HG02943 (cell line): ENCODE measurements at regions not wholly inside any gene's neighbourhood (a gene's known extent, or its start where the extent isn't known, plus 50 kb on each side); places are given as distances from the start of the nearest gene placed in this dataset.

ENCODE experiments used
- ATAC-seq: cut with Tn5 transposase; IDR thresholded peaks from one replicate; pipeline ENCODE4 v1.9.1; 2021; ENCODE audit warnings: mild to moderate bottlenecking, low read depth, moderate library complexity; ENCODE audit not compliant: unreplicated experiment

GRCh38 chr12:65595016-65595560 is 229.2 kb upstream of the HMGA2 start:
- ATAC-seq = no peak

- no peak for ATAC-seq
Measured at GRCh38 chr12:65596514-65597091, 227.7 kb upstream of the HMGA2 start.

GRCh38 chr12:65597527-65597926 is 226.8 kb upstream of the HMGA2 start:
- no peak for ATAC-seq

- ATAC-seq = no peak
Measured at GRCh38 chr12:65598688-65599087, 225.6 kb upstream of the HMGA2 start.

GRCh38 chr12:65602253-65602609 is 222.1 kb upstream of the HMGA2 start:
- no peak for ATAC-seq

- no peak for ATAC-seq
Measured at GRCh38 chr12:65602610-65603295, 221.5 kb upstream of the HMGA2 start.

GRCh38 chr12:65603438-65604351 is 220.6 kb upstream of the HMGA2 start:
- no peak for ATAC-seq

- no peak for ATAC-seq
Measured at GRCh38 chr12:65605019-65605418, 219.3 kb upstream of the HMGA2 start.

GRCh38 chr12:65606008-65606766 is 218.1 kb upstream of the HMGA2 start:
- ATAC-seq = no peak

GRCh38 chr12:65607401-65607841 is 216.9 kb upstream of the HMGA2 start:
- no peak for ATAC-seq

GRCh38 chr12:65608319-65608916 is 215.9 kb upstream of the HMGA2 start:
- no peak for ATAC-seq

GRCh38 chr12:65609359-65609771 is 214.9 kb upstream of the HMGA2 start:
- ATAC-seq = no peak

- no peak for ATAC-seq
Measured at GRCh38 chr12:65611396-65611795, 212.9 kb upstream of the HMGA2 start.

GRCh38 chr12:65612440-65612839 is 211.8 kb upstream of the HMGA2 start:
- no peak for ATAC-seq

GRCh38 chr12:65613692-65614091 is 210.6 kb upstream of the HMGA2 start:
- ATAC-seq = no peak

GRCh38 chr12:65614259-65614889 is 209.9 kb upstream of the HMGA2 start:
- ATAC-seq = no peak

GRCh38 chr12:65615118-65615517 is 209.2 kb upstream of the HMGA2 start:
- ATAC-seq = no peak

GRCh38 chr12:65616022-65616421 is 208.3 kb upstream of the HMGA2 start:
- ATAC-seq = no peak

- no peak for ATAC-seq
Measured at GRCh38 chr12:65618588-65618987, 205.7 kb upstream of the HMGA2 start.

- no peak for ATAC-seq
Measured at GRCh38 chr12:65619018-65619417, 205.3 kb upstream of the HMGA2 start.
